SK-N-SH (cell line): ENCODE measurements at regions not wholly inside any gene's neighbourhood (a gene's known extent, or its start where the extent isn't known, plus 50 kb on each side); places are given as distances from the start of the nearest gene placed in this dataset.

Experiments
- CTCF ChIA-PET: fragments of 300-600, 350-600 bp; formaldehyde crosslinking; extraction: SDS; loops from one replicate; lab custom pipeline; 2021; lab: Yijun Ruan, JAX
- POLR2A ChIA-PET: fragments of 350-600 bp; sonication (Branson Sonifier 250); formaldehyde crosslinking; extraction: SDS; loops from one replicate; lab custom pipeline; 2020; ENCODE audit warnings: antibody characterized with exemption, inconsistent platforms; lab: Yijun Ruan, JAX
- DNase-seq: peaks from one replicate; pipeline ENCODE4 v3.0.0; 2012
- H2AFZ ChIP-seq: fragments of 200-600 bp; sonication (generic); 2 replicates; pipeline ENCODE4 v1.8.1; 2016; ENCODE audit warnings: antibody characterized with exemption, mild to moderate bottlenecking, low read depth
- H3F3A ChIP-seq: fragments of 200-600 bp; sonication (generic); replicated peaks from 2 replicates; pipeline ENCODE3; 2016; ENCODE audit warnings: antibody characterized with exemption, mild to moderate bottlenecking; ENCODE audit not compliant: insufficient read depth
- H3K27ac ChIP-seq, 2 experiments: fragments of 200-500 bp in 1 of 2; fragments of 200-600 bp in 1 of 2; sonication (Bioruptor generic) in 1 of 2; sonication (generic), shearing (Covaris generic) in 1 of 2; 2 replicates each; pipeline versions ENCODE4 v1.5.1 to v1.6.1; 2014 to 2016; ENCODE audit warnings: low read depth in 2 of 2, inconsistent platforms in 1 of 2, low read length in 1 of 2, mild to moderate bottlenecking in 1 of 2, mixed read lengths in 1 of 2
- H3K27me3 ChIP-seq: fragments of 200-600 bp; sonication (generic), shearing (Covaris generic); 2 replicates; pipeline ENCODE4 v1.6.1; 2016; ENCODE audit warnings: mixed run types; ENCODE audit not compliant: insufficient read depth
- H3K36me3 ChIP-seq, 2 experiments: fragments of 200-500 bp in 1 of 2; fragments of 200-600 bp in 1 of 2; sonication (Bioruptor generic) in 1 of 2; sonication (generic) in 1 of 2; replicated peaks in 1 of 2; 2 replicates each; pipeline versions ENCODE3 to v1.5.1; 2014 to 2016; ENCODE audit warnings: low read length in 1 of 2, mild to moderate bottlenecking in 1 of 2; ENCODE audit not compliant: insufficient read depth in 2 of 2, control insufficient read depth in 1 of 2
- H3K4me1 ChIP-seq, 2 experiments: fragments of 200-500 bp in 1 of 2; fragments of 200-600 bp in 1 of 2; sonication (Bioruptor generic) in 1 of 2; sonication (generic), shearing (Covaris generic) in 1 of 2; 2 replicates each; pipeline versions ENCODE4 v1.5.1 to v1.6.1; 2014 to 2016; ENCODE audit warnings: low read depth in 1 of 2, low read length in 1 of 2, mixed run types in 1 of 2; ENCODE audit not compliant: insufficient read depth in 2 of 2, control insufficient read depth in 1 of 2
- H3K4me2 ChIP-seq: fragments of 200-600 bp; sonication (generic), shearing (Covaris generic); 2 replicates; pipeline ENCODE4 v1.6.1; 2017; ENCODE audit warnings: mixed run types
- H3K4me3 ChIP-seq, 2 experiments: fragments of 200-500 bp in 1 of 2; fragments of 200-600 bp in 1 of 2; sonication (Bioruptor generic) in 1 of 2; sonication (generic), shearing (Covaris generic) in 1 of 2; 2 replicates each; pipeline versions ENCODE4 v1.5.1 to v1.8.1; 2014 to 2016; ENCODE audit warnings: low read depth in 2 of 2, inconsistent platforms in 1 of 2, low read length in 1 of 2, mild to moderate bottlenecking in 1 of 2, mixed read lengths in 1 of 2, moderate library complexity in 1 of 2
- H3K79me2 ChIP-seq: fragments of 200-600 bp; sonication (generic); 2 replicates; pipeline ENCODE4 v1.8.1; 2017; ENCODE audit warnings: mild to moderate bottlenecking; ENCODE audit not compliant: insufficient read depth
- H3K9ac ChIP-seq: fragments of 200-600 bp; sonication (generic); 2 replicates; pipeline ENCODE4 v1.6.1; 2017; ENCODE audit warnings: mixed run types
- H3K9me2 ChIP-seq: fragments of 200-600 bp; sonication (generic); 2 replicates; pipeline ENCODE4 v1.6.1; 2017; ENCODE audit warnings: mixed run types
- H3K9me3 ChIP-seq: fragments of 200-600 bp; sonication (generic); 2 replicates; pipeline ENCODE4 v1.6.1; 2017; ENCODE audit warnings: mixed run types, mild to moderate bottlenecking, moderate library complexity
- H4K20me1 ChIP-seq: fragments of 200-600 bp; sonication (generic); 2 replicates; pipeline ENCODE4 v1.6.1; 2017; ENCODE audit warnings: mild to moderate bottlenecking, mixed run types; ENCODE audit not compliant: insufficient read depth
- CHD2 ChIP-seq: fragments of 150-350 bp; IDR thresholded peaks from 2 replicates; pipeline ENCODE4 v1.6.1; 2018; ENCODE audit warnings: low read length; ENCODE audit not compliant: partially characterized antibody
- EP300 ChIP-seq, 2 experiments: IDR thresholded peaks; 2 replicates each; pipeline versions ENCODE4 v1.4.0 to v1.6.1; 2012; ENCODE audit warnings: borderline replicate concordance in 1 of 2, low read depth in 1 of 2, low read length in 1 of 2
- EZH2phosphoT487 ChIP-seq: fragments of 200-600 bp; sonication (generic); IDR thresholded peaks from 2 replicates; pipeline ENCODE4 v1.6.1; 2017; ENCODE audit warnings: low read depth, mixed run types, mild to moderate bottlenecking, antibody characterized with exemption, moderate library complexity, borderline replicate concordance
- FOXJ3 ChIP-seq: sonication (generic); formaldehyde crosslinking; IDR thresholded peaks from 2 replicates; pipeline ENCODE4 v1.5.1; 2020; ENCODE audit warnings: mild to moderate bottlenecking, missing genetic modification reagents
- IRF3 ChIP-seq: fragments of 150-350 bp; IDR thresholded peaks from 2 replicates; pipeline ENCODE4 v1.6.1; 2016; ENCODE audit warnings: mild to moderate bottlenecking, low read depth, low read length
- MEF2A ChIP-seq: IDR thresholded peaks from 2 replicates; pipeline ENCODE4 v1.4.0; 2012; ENCODE audit warnings: low read depth, borderline replicate concordance
- RCOR1 ChIP-seq: fragments of 150-350 bp; IDR thresholded peaks from 2 replicates; pipeline ENCODE4 v1.6.1; 2017; ENCODE audit warnings: antibody characterized with exemption, low read length
- RXRA ChIP-seq: IDR thresholded peaks from 2 replicates; pipeline ENCODE4 v1.4.0; 2012; ENCODE audit warnings: low read depth, mild to moderate bottlenecking, borderline replicate concordance
- YY1 ChIP-seq: IDR thresholded peaks from 2 replicates; pipeline ENCODE4 v1.4.0; 2012; ENCODE audit warnings: low read depth, mild to moderate bottlenecking
- ZBTB33 ChIP-seq: IDR thresholded peaks from 2 replicates; pipeline ENCODE4 v1.4.0; 2012; ENCODE audit warnings: low read depth, borderline replicate concordance
- WGBS: methylation state at CpG from one replicate; pipeline ENCODE4 v1.1.6; 2017; ENCODE audit warnings: low lambda C conversion rate; 5-methylcytosine and 5-hydroxymethylcytosine counted together
- TF ChIP-seq, protein P1 (sequence below): IDR thresholded peaks from 2 replicates; pipeline ENCODE4 v1.4.0; 2012; ENCODE audit warnings: low read depth
- TF ChIP-seq, protein P2 (sequence below): fragments of 150-350 bp; IDR thresholded peaks from 2 replicates; pipeline ENCODE4 v1.6.1; 2017; ENCODE audit warnings: antibody characterized with exemption, low read length, low read depth, borderline replicate concordance
- TF ChIP-seq, protein P3 (sequence below): IDR thresholded peaks from 2 replicates; pipeline ENCODE4; 2012

DNA sequence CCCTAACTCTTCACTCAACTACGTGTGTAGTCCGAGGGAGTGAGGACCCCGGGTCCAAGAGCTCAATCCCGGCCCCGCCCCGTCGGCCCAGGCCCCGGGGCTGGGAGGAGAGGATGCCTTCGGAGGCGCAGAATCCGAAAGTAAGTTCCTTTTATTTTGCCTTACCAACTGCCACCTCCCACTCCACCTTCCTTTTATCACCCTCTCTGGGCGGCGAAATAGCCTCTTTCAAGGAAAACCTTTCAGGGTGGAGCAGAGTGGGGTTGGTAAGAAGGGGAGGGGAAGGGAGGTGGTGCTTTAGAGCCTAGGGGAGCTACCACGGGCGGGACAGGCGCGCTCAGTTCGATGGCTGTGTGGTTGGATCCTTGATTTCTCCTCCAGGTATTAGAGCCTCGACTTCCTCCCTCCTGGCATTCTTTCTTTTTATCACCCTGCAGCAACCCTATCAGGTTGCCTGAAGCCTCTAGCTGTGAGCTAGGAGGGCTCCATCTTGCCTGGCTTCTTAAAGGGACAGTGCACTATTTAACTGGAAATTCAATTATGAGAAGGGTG is 191.2 kb downstream of the RRAGB start:
- H3K4me1 ChIP-seq: no peaks in the 10 kb centered on the region
- H3K79me2 ChIP-seq: no peaks in the 10 kb centered on the region
- no peaks in the 10 kb centered on the region for H3K9me3 ChIP-seq
- H3K9ac ChIP-seq: peak overlapping the region; percentile 31; the same call in 1 of the 2 replicates
- ChIA-PET POLR2A (no interaction called here), CTCF (no interaction called here)
- peak overlapping the region; percentile 66 for H3K4me2 ChIP-seq
- DNase-seq: no peak
- H3K4me3 ChIP-seq: peak overlapping the region; percentile 46 to 60
- H3K27me3 ChIP-seq: no peaks in the 10 kb centered on the region
- H4K20me1 ChIP-seq: no peaks in the 10 kb centered on the region
- H3F3A ChIP-seq: no peaks in the 10 kb centered on the region
- WGBS: 5% methylated on average over 19 of the region's 19 CpGs
- H2AFZ ChIP-seq: peak overlapping the region; percentile 92
- H3K9me2 ChIP-seq: no peaks in the 10 kb centered on the region
- TF ChIP-seq MEF2A (no peak), EP300 (IDR thresholded peaks at IDR 0.05; ENCODE audit: borderline replicate concordance in 1 of 2, low read depth in 1 of 2, low read length in 1 of 2) (no peak), YY1 (peak; percentile 56; the same call in 1 of the 2 replicates)
- TF ChIP-seq, protein P1, sequence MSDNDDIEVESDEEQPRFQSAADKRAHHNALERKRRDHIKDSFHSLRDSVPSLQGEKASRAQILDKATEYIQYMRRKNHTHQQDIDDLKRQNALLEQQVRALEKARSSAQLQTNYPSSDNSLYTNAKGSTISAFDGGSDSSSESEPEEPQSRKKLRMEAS: peak; percentile 30; the same call in 1 of the 2 replicates
- no peak overlapping the region for H3K27ac ChIP-seq
- H3K36me3 ChIP-seq: no peaks in the 10 kb centered on the region

- ChIA-PET CTCF (no interaction called here), POLR2A (no interaction called here)
- 10% methylated on average over 11 of the region's 12 CpGs for WGBS
- H3K9me3 ChIP-seq: no peaks in the 10 kb centered on the region
- no peaks in the 10 kb centered on the region for H3K9me2 ChIP-seq
- no peaks in the 10 kb centered on the region for H3F3A ChIP-seq
- H3K9ac ChIP-seq: no peak overlapping the region
- no peaks in the 10 kb centered on the region for H3K36me3 ChIP-seq
- no peak overlapping the region for H2AFZ ChIP-seq
- H3K27ac ChIP-seq: no peak overlapping the region
- H3K4me3 ChIP-seq: no peak overlapping the region
- no peaks in the 10 kb centered on the region for H3K4me1 ChIP-seq
- DNase-seq: no peak
- H3K79me2 ChIP-seq: no peaks in the 10 kb centered on the region
- H4K20me1 ChIP-seq: no peaks in the 10 kb centered on the region
- TF ChIP-seq IRF3: no peak
- no peak for TF ChIP-seq RXRA
- H3K27me3 ChIP-seq: no peaks in the 10 kb centered on the region
- no peak overlapping the region for H3K4me2 ChIP-seq
Measured at GRCh38 chrX:55919367-55920221, 202.0 kb downstream of the RRAGB start.

DNA sequence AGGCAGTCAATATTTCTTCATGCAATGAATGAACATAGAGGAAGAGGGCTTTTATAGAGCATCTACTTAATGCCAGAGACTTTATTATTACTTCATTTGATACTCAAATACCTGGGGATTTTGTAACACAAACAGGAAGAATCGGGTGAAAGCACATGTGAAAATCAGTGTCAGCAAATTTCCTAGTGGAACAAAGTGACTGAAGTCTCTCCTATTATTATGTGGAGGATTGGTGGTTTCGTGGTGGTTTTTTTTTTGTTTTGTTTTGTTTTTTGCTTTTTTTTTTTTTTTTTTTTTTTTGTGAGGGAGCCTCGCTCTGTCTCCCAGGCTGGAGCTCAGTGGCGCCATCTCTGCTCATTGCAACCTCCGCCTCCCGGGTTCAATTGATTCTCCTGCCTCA is 207.0 kb downstream of the RRAGB start:
- Histone ChIP-seq H3K9me2 (no peaks in the 10 kb centered on the region), H3K36me3 (no peaks in the 10 kb centered on the region), H3K4me2 (no peak overlapping the region), H3K4me3 (no peak overlapping the region), H3K79me2 (no peaks in the 10 kb centered on the region), H3K27me3 (no peaks in the 10 kb centered on the region), H3K4me1 (no peaks in the 10 kb centered on the region), H3K9me3 (no peaks in the 10 kb centered on the region), H2AFZ (no peak overlapping the region), H3F3A (no peaks in the 10 kb centered on the region), H4K20me1 (no peaks in the 10 kb centered on the region), H3K9ac (no peak overlapping the region), H3K27ac (no peak overlapping the region)
- POLR2A ChIA-PET: no interaction called here
- DNase-seq: no peak
- 2% methylated on average over 6 of the region's 6 CpGs for WGBS
- CTCF ChIA-PET: no interaction called here
- TF ChIP-seq EZH2phosphoT487: no peak
- no peak for TF ChIP-seq RCOR1
- no peak for TF ChIP-seq CHD2
- TF ChIP-seq YY1: no peak
- TF ChIP-seq FOXJ3 (CRISPR knock-in tag): no peak
- TF ChIP-seq, protein P2, sequence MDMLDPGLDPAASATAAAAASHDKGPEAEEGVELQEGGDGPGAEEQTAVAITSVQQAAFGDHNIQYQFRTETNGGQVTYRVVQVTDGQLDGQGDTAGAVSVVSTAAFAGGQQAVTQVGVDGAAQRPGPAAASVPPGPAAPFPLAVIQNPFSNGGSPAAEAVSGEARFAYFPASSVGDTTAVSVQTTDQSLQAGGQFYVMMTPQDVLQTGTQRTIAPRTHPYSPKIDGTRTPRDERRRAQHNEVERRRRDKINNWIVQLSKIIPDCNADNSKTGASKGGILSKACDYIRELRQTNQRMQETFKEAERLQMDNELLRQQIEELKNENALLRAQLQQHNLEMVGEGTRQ: no peak
- TF ChIP-seq, protein P1: no peak
- TF ChIP-seq, protein P3, sequence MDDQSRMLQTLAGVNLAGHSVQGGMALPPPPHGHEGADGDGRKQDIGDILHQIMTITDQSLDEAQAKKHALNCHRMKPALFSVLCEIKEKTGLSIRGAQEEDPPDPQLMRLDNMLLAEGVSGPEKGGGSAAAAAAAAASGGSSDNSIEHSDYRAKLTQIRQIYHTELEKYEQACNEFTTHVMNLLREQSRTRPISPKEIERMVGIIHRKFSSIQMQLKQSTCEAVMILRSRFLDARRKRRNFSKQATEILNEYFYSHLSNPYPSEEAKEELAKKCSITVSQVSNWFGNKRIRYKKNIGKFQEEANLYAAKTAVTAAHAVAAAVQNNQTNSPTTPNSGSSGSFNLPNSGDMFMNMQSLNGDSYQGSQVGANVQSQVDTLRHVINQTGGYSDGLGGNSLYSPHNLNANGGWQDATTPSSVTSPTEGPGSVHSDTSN: no peak
- TF ChIP-seq ZBTB33: no peak
